NCI-H526 (cell line): ENCODE measurements at regions not wholly inside any gene's neighbourhood (a gene's known extent, or its start where the extent isn't known, plus 50 kb on each side); places are given as distances from the start of the nearest gene placed in this dataset.

ENCODE experiments used
- DNase-seq, 2 experiments: peaks; one replicate each; lab custom pipeline; 2025; lab: John Stamatoyannopoulos, UW

- DNase-seq = no peak
Observed at GRCh38 chr6:147817042-147817689, 308.7 kb downstream of the SAMD5 start.

GRCh38 chr6:147820520-147820919 is 312.0 kb downstream of the SAMD5 start:
- peak in 1 of 2 experiments; percentile 37 for DNase-seq

GRCh38 chr6:147821295-147821897 is 312.9 kb downstream of the SAMD5 start:
- no peak for DNase-seq

GRCh38 chr6:147823936-147824335 is 315.4 kb downstream of the SAMD5 start:
- no peak for DNase-seq

GRCh38 chr6:147825848-147826247 is 317.4 kb downstream of the SAMD5 start:
- no peak for DNase-seq

- no peak for DNase-seq
Observed at GRCh38 chr6:147826698-147827097, 318.2 kb downstream of the SAMD5 start.

- no peak for DNase-seq
Observed at GRCh38 chr6:147829418-147829817, 320.9 kb downstream of the SAMD5 start.

- DNase-seq = no peak
Observed at GRCh38 chr6:147829835-147830234, 321.3 kb downstream of the SAMD5 start.

GRCh38 chr6:147831356-147831755 is 322.9 kb downstream of the SAMD5 start:
- DNase-seq = no peak

GRCh38 chr6:147833607-147834006 is 325.1 kb downstream of the SAMD5 start:
- no peak for DNase-seq

GRCh38 chr6:147834084-147834776 is 325.7 kb downstream of the SAMD5 start:
- DNase-seq = no peak

- no peak for DNase-seq
Observed at GRCh38 chr6:147837540-147837939, 329.1 kb downstream of the SAMD5 start.

- DNase-seq = no peak
Observed at GRCh38 chr6:147839708-147840610, 331.5 kb downstream of the SAMD5 start.

GRCh38 chr6:147841547-147842148 is 333.2 kb downstream of the SAMD5 start:
- DNase-seq = no peak

- peak in 1 of 2 experiments; percentile 3 for DNase-seq
Observed at GRCh38 chr6:147849401-147850330, 341.2 kb downstream of the SAMD5 start.

GRCh38 chr6:147852772-147853171 is 344.3 kb downstream of the SAMD5 start:
- no peak for DNase-seq

GRCh38 chr6:147853574-147853973 is 345.1 kb downstream of the SAMD5 start:
- no peak for DNase-seq

- DNase-seq = peak in 1 of 2 experiments; percentile 11
Observed at GRCh38 chr6:147855803-147856482, 347.5 kb downstream of the SAMD5 start.

- DNase-seq = no peak
Observed at GRCh38 chr6:147856687-147857086, 348.2 kb downstream of the SAMD5 start.

GRCh38 chr6:147858421-147858820 is 349.9 kb downstream of the SAMD5 start:
- no peak for DNase-seq
